ENCODE measurements at regions not wholly inside any gene's neighbourhood (a gene's known extent, or its start where the extent isn't known, plus 50 kb on each side); places are given as distances from the start of the nearest gene placed in this dataset.
A peak's percentile ranks its signal among the peaks of the same experiment; 100 is the strongest.

- TF ChIP-seq EZH2 (IDR thresholded peaks at IDR 0.05; ENCODE audit: borderline replicate concordance, low read length), result no peak
- no peak for TF ChIP-seq CTCF (IDR thresholded peaks at IDR 0.05; ENCODE audit: low read length)
- no peaks in the 10 kb centered on the region for H3K9me3 ChIP-seq (ENCODE audit: low read length)
- H3K4me2 ChIP-seq (ENCODE audit: low read length), result peak overlapping the region; percentile 97
- peaks cover 9% of the 10 kb centered on the region; the same call in 1 of the 2 replicates for H3K79me2 ChIP-seq (ENCODE audit: insufficient read depth, low read length)
- H3K4me3 ChIP-seq (ENCODE audit: low read depth, low read length, poor library complexity, severe bottlenecking), result peak overlapping the region; percentile 73
- peaks cover 42% of the 10 kb centered on the region for H3K4me1 ChIP-seq (ENCODE audit: insufficient read depth, low read length, severe bottlenecking)
- H3K36me3 ChIP-seq (ENCODE audit: insufficient read depth, low read length), result peaks cover 23% of the 10 kb centered on the region
- H4K20me1 ChIP-seq (ENCODE audit: insufficient read depth, low read length), result no peaks in the 10 kb centered on the region
- H3K9me2 ChIP-seq (ENCODE audit: low read depth, low read length), result no peaks in the 10 kb centered on the region
- H3K27me3 ChIP-seq (ENCODE audit: insufficient read depth, low read length), result no peaks in the 10 kb centered on the region
- H3F3A ChIP-seq (ENCODE audit: insufficient read depth, low read length), result no peaks in the 10 kb centered on the region
- peak overlapping the region; percentile 79 for H3K27ac ChIP-seq (ENCODE audit: low read depth, low read length, poor library complexity, severe bottlenecking)
- peak overlapping the region; percentile 74 for H3K9ac ChIP-seq (ENCODE audit: low read length)
- H2AFZ ChIP-seq (ENCODE audit: low read length), result peak overlapping the region; percentile 33; the same call in 1 of the 2 replicates
Measured at GRCh38 chr6:11381801-11382513, 149.5 kb upstream of the NEDD9 start.

- peaks cover 35% of the 10 kb centered on the region for H3K4me1 ChIP-seq (ENCODE audit: insufficient read depth, low read length, severe bottlenecking)
- peak overlapping the region; percentile 97 for H3K4me2 ChIP-seq (ENCODE audit: low read length)
- no peak overlapping the region for H2AFZ ChIP-seq (ENCODE audit: low read length)
- H3K9me2 ChIP-seq (ENCODE audit: low read depth, low read length), result no peaks in the 10 kb centered on the region
- no peak for TF ChIP-seq EZH2 (IDR thresholded peaks at IDR 0.05; ENCODE audit: borderline replicate concordance, low read length)
- no peak for TF ChIP-seq CTCF (IDR thresholded peaks at IDR 0.05; ENCODE audit: low read length)
- H3K9ac ChIP-seq (ENCODE audit: low read length), result peak overlapping the region; percentile 74
- H3K27ac ChIP-seq (ENCODE audit: low read depth, low read length, poor library complexity, severe bottlenecking), result peak overlapping the region; percentile 79
- H3K79me2 ChIP-seq (ENCODE audit: insufficient read depth, low read length), result peaks cover 9% of the 10 kb centered on the region; the same call in 1 of the 2 replicates
- H3F3A ChIP-seq (ENCODE audit: insufficient read depth, low read length), result no peaks in the 10 kb centered on the region
- peaks cover 31% of the 10 kb centered on the region for H3K36me3 ChIP-seq (ENCODE audit: insufficient read depth, low read length)
- no peaks in the 10 kb centered on the region for H3K27me3 ChIP-seq (ENCODE audit: insufficient read depth, low read length)
- peak overlapping the region; percentile 73 for H3K4me3 ChIP-seq (ENCODE audit: low read depth, low read length, poor library complexity, severe bottlenecking)
- no peaks in the 10 kb centered on the region for H4K20me1 ChIP-seq (ENCODE audit: insufficient read depth, low read length)
- H3K9me3 ChIP-seq (ENCODE audit: low read length), result no peaks in the 10 kb centered on the region
Measured at GRCh38 chr6:11380969-11381744, 148.7 kb upstream of the NEDD9 start.

- peaks cover 35% of the 10 kb centered on the region for H3K36me3 ChIP-seq (ENCODE audit: insufficient read depth, low read length)
- H3K79me2 ChIP-seq (ENCODE audit: insufficient read depth, low read length), result peaks cover 9% of the 10 kb centered on the region; the same call in 1 of the 2 replicates
- peak overlapping the region; percentile 74; the same call in 1 of the 2 replicates for H3K9ac ChIP-seq (ENCODE audit: low read length)
- H3K27ac ChIP-seq (ENCODE audit: low read depth, low read length, poor library complexity, severe bottlenecking), result no peak overlapping the region
- H3K27me3 ChIP-seq (ENCODE audit: insufficient read depth, low read length), result no peaks in the 10 kb centered on the region
- H3K9me2 ChIP-seq (ENCODE audit: low read depth, low read length), result no peaks in the 10 kb centered on the region
- H3F3A ChIP-seq (ENCODE audit: insufficient read depth, low read length), result no peaks in the 10 kb centered on the region
- no peaks in the 10 kb centered on the region for H3K9me3 ChIP-seq (ENCODE audit: low read length)
- no peak overlapping the region for H2AFZ ChIP-seq (ENCODE audit: low read length)
- TF ChIP-seq EZH2 (IDR thresholded peaks at IDR 0.05; ENCODE audit: borderline replicate concordance, low read length) (no peak), CTCF (IDR thresholded peaks at IDR 0.05; ENCODE audit: low read length) (no peak)
- H3K4me3 ChIP-seq (ENCODE audit: low read depth, low read length, poor library complexity, severe bottlenecking), result peak overlapping the region; percentile 73
- peak overlapping the region; percentile 97 for H3K4me2 ChIP-seq (ENCODE audit: low read length)
- H3K4me1 ChIP-seq (ENCODE audit: insufficient read depth, low read length, severe bottlenecking), result peaks cover 36% of the 10 kb centered on the region
- no peaks in the 10 kb centered on the region for H4K20me1 ChIP-seq (ENCODE audit: insufficient read depth, low read length)
Measured at GRCh38 chr6:11380549-11380948, 148.1 kb upstream of the NEDD9 start.
